Fibroblast of lung (primary cell): ENCODE measurements at regions not wholly inside any gene's neighbourhood (a gene's known extent, or its start where the extent isn't known, plus 50 kb on each side); places are given as distances from the start of the nearest gene placed in this dataset.
"Not testable (repeated sequence)": the region's sequence is repeated elsewhere in the genome, so short reads cannot be mapped to it uniquely, and the experiment has no call there.

Experiments used
- DNase-seq, 2 donors: peaks; one replicate each; pipeline versions ENCODE4 v3.0.0 to v3.0.0-alpha.2; 2010; ENCODE audit warnings: low read depth in 2 of 2
- H2AFZ ChIP-seq: 2 replicates; pipeline ENCODE4 v1.5.1; 2012; ENCODE audit warnings: low read length, control low read depth, inconsistent platforms
- H3K27ac ChIP-seq: 2 replicates; pipeline ENCODE4 v1.5.1; 2011; ENCODE audit warnings: low read length, control low read depth; ENCODE audit not compliant: insufficient read depth
- H3K27me3 ChIP-seq: 2 replicates; pipeline ENCODE4 v1.5.1; 2011; ENCODE audit warnings: mild to moderate bottlenecking, low read length; ENCODE audit not compliant: control insufficient read depth, insufficient read depth
- H3K36me3 ChIP-seq: 2 replicates; pipeline ENCODE4 v1.5.1; 2011; ENCODE audit warnings: low read length; ENCODE audit not compliant: control insufficient read depth, insufficient read depth
- H3K4me1 ChIP-seq: 2 replicates; pipeline ENCODE4 v1.5.1; 2011; ENCODE audit warnings: low read length; ENCODE audit not compliant: control insufficient read depth, insufficient read depth; ENCODE audit errors: extremely low read depth
- H3K4me2 ChIP-seq: 2 replicates; pipeline ENCODE4 v1.5.1; 2011; ENCODE audit warnings: low read length, control low read depth; ENCODE audit not compliant: insufficient read depth; ENCODE audit errors: extremely low read depth
- H3K4me3 ChIP-seq, 4 experiments: fragments of 200-600 bp in 1 of 4; sonication (generic) in 1 of 4; replicated peaks in 1 of 4; 2 replicates each; pipeline ENCODE4 v1.5.1; 2011 to 2016; ENCODE audit warnings: low read length in 4 of 4, low read depth in 3 of 4, mild to moderate bottlenecking in 3 of 4, control low read depth in 2 of 4, inconsistent platforms in 1 of 4, mixed read lengths in 1 of 4; ENCODE audit not compliant: insufficient read depth in 1 of 4; ENCODE audit errors: control extremely low read depth in 1 of 4
- H3K79me2 ChIP-seq: 2 replicates; pipeline ENCODE4 v1.5.1; 2012; ENCODE audit warnings: mild to moderate bottlenecking, low read length, inconsistent platforms; ENCODE audit not compliant: control insufficient read depth, insufficient read depth
- H3K9ac ChIP-seq: 2 replicates; pipeline ENCODE4 v1.5.1; 2011; ENCODE audit warnings: mild to moderate bottlenecking, low read length, control low read depth; ENCODE audit not compliant: insufficient read depth
- H3K9me3 ChIP-seq: 2 replicates; pipeline ENCODE4 v1.5.1; 2012; ENCODE audit warnings: low read depth, low read length; ENCODE audit not compliant: control insufficient read depth, insufficient read depth
- H4K20me1 ChIP-seq: 2 replicates; pipeline ENCODE4 v1.5.1; 2011; ENCODE audit warnings: low read length; ENCODE audit not compliant: control insufficient read depth, insufficient read depth; ENCODE audit errors: extremely low read depth
- CTCF ChIP-seq, 2 donors: IDR thresholded peaks in 1 of 2; conservative IDR thresholded peaks in 1 of 2; 1 replicate in 1 of 2; 2 replicates in 1 of 2; pipeline ENCODE4 v1.5.1; 2011 to 2012; ENCODE audit warnings: low read length in 2 of 2, control low read depth in 1 of 2, inconsistent platforms in 1 of 2, low read depth in 1 of 2, mild to moderate bottlenecking in 1 of 2
- EZH2 ChIP-seq: IDR thresholded peaks from 2 replicates; pipeline ENCODE4 v1.5.1; 2012; ENCODE audit warnings: low read length, control low read depth, mild to moderate bottlenecking; ENCODE audit errors: missing control alignments

GRCh38 chr6:102742028-102742427 is 1348.5 kb downstream of the GRIK2 start:
- Histone ChIP-seq H3K4me3 (no peak overlapping the region), H3K9ac (no peak overlapping the region), H4K20me1 (no peaks in the 10 kb centered on the region), H2AFZ (no peak overlapping the region), H3K36me3 (no peaks in the 10 kb centered on the region), H3K9me3 (no peaks in the 10 kb centered on the region), H3K79me2 (no peaks in the 10 kb centered on the region), H3K4me2 (no peak overlapping the region), H3K27me3 (no peaks in the 10 kb centered on the region), H3K27ac (no peak overlapping the region), H3K4me1 (no peaks in the 10 kb centered on the region)
- TF ChIP-seq CTCF (conservative IDR thresholded peaks at IDR 0.05 in 1 of 2, IDR thresholded peaks at IDR 0.05 in 1 of 2; ENCODE audit: low read depth in 1 of 2, low read length in 2 of 2) (no peak), EZH2 (no peak)
- no peak for DNase-seq

- TF ChIP-seq CTCF (conservative IDR thresholded peaks at IDR 0.05 in 1 of 2, IDR thresholded peaks at IDR 0.05 in 1 of 2; ENCODE audit: low read depth in 1 of 2, low read length in 2 of 2) (no peak), EZH2 (no peak)
- Histone ChIP-seq H3K27ac (peak overlapping the region; percentile 76), H4K20me1 (no peaks in the 10 kb centered on the region), H3K9ac (no peak overlapping the region), H3K36me3 (no peaks in the 10 kb centered on the region), H3K4me2 (peak overlapping the region; percentile 32), H3K27me3 (no peaks in the 10 kb centered on the region), H2AFZ (peak overlapping the region; percentile 71), H3K79me2 (no peaks in the 10 kb centered on the region), H3K4me1 (no peaks in the 10 kb centered on the region), H3K4me3 (no peak overlapping the region), H3K9me3 (no peaks in the 10 kb centered on the region)
- peak; percentile 77 for DNase-seq
Observed at GRCh38 chr6:102736941-102737368, 1343.4 kb downstream of the GRIK2 start.

GRCh38 chr6:102732898-102733297 is 1339.4 kb downstream of the GRIK2 start:
- H2AFZ ChIP-seq: no peak overlapping the region
- H3K4me2 ChIP-seq: no peak overlapping the region
- no peak overlapping the region for H3K27ac ChIP-seq
- TF ChIP-seq EZH2 (no peak), CTCF (conservative IDR thresholded peaks at IDR 0.05 in 1 of 2, IDR thresholded peaks at IDR 0.05 in 1 of 2; ENCODE audit: low read depth in 1 of 2, low read length in 2 of 2) (no peak)
- DNase-seq: peak; percentile 3 to 41
- H3K4me1 ChIP-seq: no peaks in the 10 kb centered on the region
- H3K36me3 ChIP-seq: no peaks in the 10 kb centered on the region
- H3K9ac ChIP-seq: no peak overlapping the region
- no peak overlapping the region for H3K4me3 ChIP-seq
- no peaks in the 10 kb centered on the region for H3K9me3 ChIP-seq
- H3K79me2 ChIP-seq: no peaks in the 10 kb centered on the region
- no peaks in the 10 kb centered on the region for H4K20me1 ChIP-seq
- H3K27me3 ChIP-seq: no peaks in the 10 kb centered on the region

GRCh38 chr6:102722086-102722485 is 1328.6 kb downstream of the GRIK2 start:
- H3K9me3 ChIP-seq, H3K9ac ChIP-seq, H3K4me1 ChIP-seq, H3K4me3 ChIP-seq, H2AFZ ChIP-seq, H3K27me3 ChIP-seq, H4K20me1 ChIP-seq, DNase-seq, H3K4me2 ChIP-seq, H3K79me2 ChIP-seq, H3K27ac ChIP-seq, H3K36me3 ChIP-seq: not testable (repeated sequence)
